ENCODE measurements at regions not wholly inside any gene's neighbourhood (a gene's known extent, or its start where the extent isn't known, plus 50 kb on each side); places are given as distances from the start of the nearest gene placed in this dataset.

- no peak for TF ChIP-seq CTCF (IDR thresholded peaks at IDR 0.05; ENCODE audit: control insufficient read depth, insufficient read depth, low read depth, low read length, missing control alignments)
- no peak for DNase-seq (ENCODE audit: low read depth)
- no peak overlapping the region for H3K4me3 ChIP-seq (ENCODE audit: control insufficient read depth, low read depth, low read length)
Measured at GRCh38 chr1:82462366-82462765, 661.6 kb downstream of the ADGRL2 start.

GRCh38 chr1:82455342-82455741 is 654.6 kb downstream of the ADGRL2 start:
- TF ChIP-seq CTCF (IDR thresholded peaks at IDR 0.05; ENCODE audit: control insufficient read depth, insufficient read depth, low read depth, low read length, missing control alignments): no peak
- no peak overlapping the region for H3K4me3 ChIP-seq (ENCODE audit: control insufficient read depth, low read depth, low read length)
- DNase-seq (ENCODE audit: low read depth): no peak

- H3K4me3 ChIP-seq (ENCODE audit: control insufficient read depth, low read depth, low read length): no peak overlapping the region
- no peak for TF ChIP-seq CTCF (IDR thresholded peaks at IDR 0.05; ENCODE audit: control insufficient read depth, insufficient read depth, low read depth, low read length, missing control alignments)
- no peak for DNase-seq (ENCODE audit: low read depth)
Measured at GRCh38 chr1:82454431-82454830, 653.7 kb downstream of the ADGRL2 start.

GRCh38 chr1:82453511-82454185 is 652.9 kb downstream of the ADGRL2 start:
- TF ChIP-seq CTCF (IDR thresholded peaks at IDR 0.05; ENCODE audit: control insufficient read depth, insufficient read depth, low read depth, low read length, missing control alignments): no peak
- no peak overlapping the region for H3K4me3 ChIP-seq (ENCODE audit: control insufficient read depth, low read depth, low read length)
- DNase-seq (ENCODE audit: low read depth): no peak

GRCh38 chr1:82452096-82452495 is 651.4 kb downstream of the ADGRL2 start:
- no peak overlapping the region for H3K4me3 ChIP-seq (ENCODE audit: control insufficient read depth, low read depth, low read length)
- no peak for TF ChIP-seq CTCF (IDR thresholded peaks at IDR 0.05; ENCODE audit: control insufficient read depth, insufficient read depth, low read depth, low read length, missing control alignments)
- no peak for DNase-seq (ENCODE audit: low read depth)

GRCh38 chr1:82451191-82451590 is 650.5 kb downstream of the ADGRL2 start:
- H3K4me3 ChIP-seq (ENCODE audit: control insufficient read depth, low read depth, low read length): no peak overlapping the region
- no peak for TF ChIP-seq CTCF (IDR thresholded peaks at IDR 0.05; ENCODE audit: control insufficient read depth, insufficient read depth, low read depth, low read length, missing control alignments)
- DNase-seq (ENCODE audit: low read depth): no peak
